Right lobe of liver (tissue), 6 donors: ENCODE measurements at regions not wholly inside any gene's neighbourhood (a gene's known extent, or its start where the extent isn't known, plus 50 kb on each side); places are given as distances from the start of the nearest gene placed in this dataset.
"Not testable (repeated sequence)": the region's sequence is repeated elsewhere in the genome, so short reads cannot be mapped to it uniquely, and the experiment has no call there.

Experiments used
- ATAC-seq, 4 donors: fragments of 200-7000 bp; cut with Tn5 transposase; one replicate each; pipeline ENCODE4 v1.9.1; 2020; ENCODE audit warnings: mild to moderate bottlenecking in 4 of 4, moderate library complexity in 4 of 4
- DNase-seq, 3 donors: peaks; one replicate each; pipeline ENCODE4 v3.0.0-alpha.2; 2020
- H3K27ac ChIP-seq, 3 donors: fragments of 200-600 bp; one replicate each; pipeline ENCODE4 v1.8.0; 2022
- H3K27me3 ChIP-seq, 2 donors: fragments of 200-600 bp; one replicate each; pipeline ENCODE4 v1.8.0; 2022
- H3K36me3 ChIP-seq, 4 donors: fragments of 200-600 bp; sonication (generic) in 1 of 4; one replicate each; pipeline versions ENCODE4 v1.5.1 to v1.8.0; 2017 to 2022; ENCODE audit warnings: control low read depth in 1 of 4
- H3K4me1 ChIP-seq, 4 donors: fragments of 200-600 bp; sonication (generic) in 1 of 4; one replicate each; pipeline versions ENCODE4 v1.5.1 to v1.8.0; 2017 to 2022; ENCODE audit warnings: control low read depth in 1 of 4
- H3K4me3 ChIP-seq, 3 donors: fragments of 200-600 bp; one replicate each; pipeline ENCODE4 v1.8.0; 2022
- H3K9me3 ChIP-seq, 4 donors: fragments of 200-600 bp; sonication (generic) in 1 of 4; one replicate each; pipeline versions ENCODE4 v1.5.1 to v1.8.0; 2017 to 2022; ENCODE audit warnings: control low read depth in 1 of 4
- CTCF ChIP-seq, 4 donors: fragments of 200-600 bp in 3 of 4; fragments of 450-650 bp in 1 of 4; IDR thresholded peaks; one replicate each; pipeline versions ENCODE4 v1.5.1 to v1.8.0; 2016 to 2022; ENCODE audit warnings: antibody characterized with exemption in 4 of 4, mild to moderate bottlenecking in 2 of 4
- POLR2A ChIP-seq: fragments of 450-650 bp; IDR thresholded peaks from one replicate; pipeline ENCODE4 v1.6.1; 2017; ENCODE audit warnings: antibody characterized with exemption, mild to moderate bottlenecking
- WGBS: methylation state at CpG from one replicate; pipeline ENCODE4 v1.1.6; 2018; ENCODE audit warnings: low coverage, low lambda C conversion rate; ENCODE audit not compliant: insufficient coverage; ENCODE audit errors: missing lambda C conversion rate; 5-methylcytosine and 5-hydroxymethylcytosine counted together
- intact Hi-C, 2 donors: fragments of 100-400 bp; cut with DNase I; formaldehyde crosslinking; loops; one replicate each; pipeline versions ENCODE4 v1.11.2 to v1.14.1; 2022
- donor health status: DM: no; HTN: yes; CAD: no.
- donor health status: DM: no; HTN: no; CAD: no.
- donor health status: DM: no; HTN: no; CAD: no.
- donor health status: DM: no; HTN: yes; CAD: no.
- donor health status: DM: no; HTN: yes; CAD: no.

GRCh38 chr5:67724412-67725135 lies 491.0 kb upstream of the PIK3R1 start:
- Histone ChIP-seq H3K27ac (no peak overlapping the region), H3K36me3 (no peaks in the 10 kb centered on the region), H3K4me1 (no peaks in the 10 kb centered on the region), H3K9me3 (no peaks in the 10 kb centered on the region), H3K4me3 (no peak overlapping the region), H3K27me3 (no peaks in the 10 kb centered on the region)
- intact Hi-C loops: no loop called here
- TF ChIP-seq CTCF (IDR thresholded peaks at IDR 0.05) (no peak), POLR2A (no peak)
- ATAC-seq (no peak), DNase-seq (no peak)
- 86% methylated on average over 4 of the region's 4 CpGs for WGBS

- no peak overlapping the region for H3K4me3 ChIP-seq
- H3K4me1 ChIP-seq: no peaks in the 10 kb centered on the region
- TF ChIP-seq POLR2A: no peak
- TF ChIP-seq CTCF (IDR thresholded peaks at IDR 0.05): no peak
- no peaks in the 10 kb centered on the region for H3K36me3 ChIP-seq
- DNase-seq (no peak), ATAC-seq (peak in 3 of 4 donors; percentile 39 to 56 (median 50))
- intact Hi-C loops: no loop called here
- no peaks in the 10 kb centered on the region for H3K27me3 ChIP-seq
- H3K27ac ChIP-seq: no peak overlapping the region
- WGBS: 60% methylated on average over 1 of the region's 1 CpG
- no peaks in the 10 kb centered on the region for H3K9me3 ChIP-seq
Observed at GRCh38 chr5:67723873-67724272, 491.7 kb upstream of the PIK3R1 start.

GRCh38 chr5:67722582-67722981 lies 493.0 kb upstream of the PIK3R1 start:
- H3K36me3 ChIP-seq, intact Hi-C loops, DNase-seq, ATAC-seq, H3K27me3 ChIP-seq, H3K27ac ChIP-seq, H3K4me1 ChIP-seq, H3K4me3 ChIP-seq, H3K9me3 ChIP-seq: not testable (repeated sequence)
- 88% methylated on average over 1 of the region's 2 CpGs for whole genome bisulfite sequencing

GRCh38 chr5:67720162-67720772 lies 495.3 kb upstream of the PIK3R1 start:
- Histone ChIP-seq H3K27me3 (no peaks in the 10 kb centered on the region), H3K36me3 (no peaks in the 10 kb centered on the region), H3K27ac (no peak overlapping the region), H3K9me3 (no peaks in the 10 kb centered on the region), H3K4me1 (no peaks in the 10 kb centered on the region), H3K4me3 (no peak overlapping the region)
- 89% methylated on average over 2 of the region's 2 CpGs for WGBS
- ATAC-seq: no peak
- TF ChIP-seq CTCF (IDR thresholded peaks at IDR 0.05) (no peak), POLR2A (no peak)
- no peak for DNase-seq
- intact Hi-C loops: no loop called here

- no peaks in the 10 kb centered on the region for H3K27me3 ChIP-seq
- H3K9me3 ChIP-seq: no peaks in the 10 kb centered on the region
- no peak for ATAC-seq
- H3K27ac ChIP-seq: no peak overlapping the region
- DNase-seq: no peak
- no peaks in the 10 kb centered on the region for H3K36me3 ChIP-seq
- no peak overlapping the region for H3K4me3 ChIP-seq
- no peaks in the 10 kb centered on the region for H3K4me1 ChIP-seq
- intact Hi-C loops: no loop called here
- TF ChIP-seq POLR2A: no peak
- TF ChIP-seq CTCF (IDR thresholded peaks at IDR 0.05): no peak
Observed at GRCh38 chr5:67702008-67702407, 505.4 kb upstream of the CD180 start.
